Upper lobe of left lung (tissue), 6 donors: ENCODE measurements at regions not wholly inside any gene's neighbourhood (a gene's known extent, or its start where the extent isn't known, plus 50 kb on each side); places are given as distances from the start of the nearest gene placed in this dataset.

ENCODE experiments used
- ATAC-seq, 2 donors: fragments of 200-7000 bp; cut with Tn5 transposase; one replicate each; pipeline ENCODE4 v1.9.1; 2022; ENCODE audit warnings: mild to moderate bottlenecking in 2 of 2, moderate library complexity in 2 of 2; ENCODE audit not compliant: low FRiP score in 2 of 2
- DNase-seq, 2 donors: peaks; one replicate each; pipeline ENCODE4 v3.0.0-alpha.2; 2019 to 2020
- H3K27ac ChIP-seq, 4 donors: fragments of 200-600 bp; sonication (generic); one replicate each; pipeline ENCODE4 v1.5.1; 2016 to 2019
- H3K27me3 ChIP-seq, 4 donors: fragments of 200-600 bp; sonication (generic); one replicate each; pipeline ENCODE4 v1.5.1; 2017 to 2019
- H3K36me3 ChIP-seq, 4 donors: fragments of 200-600 bp; sonication (generic); one replicate each; pipeline ENCODE4 v1.5.1; 2016 to 2019
- H3K4me1 ChIP-seq, 4 donors: fragments of 200-600 bp; sonication (generic); one replicate each; pipeline ENCODE4 v1.5.1; 2018 to 2019
- H3K4me3 ChIP-seq, 4 donors: fragments of 200-600 bp; sonication (generic); one replicate each; pipeline ENCODE4 v1.5.1; 2017 to 2019; ENCODE audit warnings: mild to moderate bottlenecking in 2 of 4, moderate library complexity in 1 of 4
- H3K9me3 ChIP-seq, 4 donors: fragments of 200-600 bp; sonication (generic); one replicate each; pipeline ENCODE4 v1.5.1; 2018 to 2019
- CTCF ChIP-seq, 6 experiments: fragments of 450-650 bp in 4 of 6; fragments of 200-600 bp in 2 of 6; sonication (generic) in 2 of 6; IDR thresholded peaks; one replicate each; pipeline ENCODE4 v1.5.1; 2016 to 2019; ENCODE audit warnings: antibody characterized with exemption in 6 of 6
- EP300 ChIP-seq, 4 donors: sonication (generic); formaldehyde crosslinking; IDR thresholded peaks; one replicate each; pipeline ENCODE4 v1.5.1; 2017; ENCODE audit warnings: antibody characterized with exemption in 4 of 4, control low read depth in 2 of 4
- POLR2A ChIP-seq, 4 donors: fragments of 450-650 bp; IDR thresholded peaks; one replicate each; pipeline ENCODE4 v1.5.1; 2016 to 2017; ENCODE audit warnings: antibody characterized with exemption in 4 of 4, mild to moderate bottlenecking in 2 of 4
- POLR2AphosphoS5 ChIP-seq, 2 donors: sonication (generic); formaldehyde crosslinking; IDR thresholded peaks; one replicate each; pipeline ENCODE4 v1.5.1; 2017; ENCODE audit warnings: antibody characterized with exemption in 2 of 2
- WGBS, 2 donors: methylation state at CpG; one replicate each; pipeline ENCODE4 v1.1.5; 2017 to 2018; 5-methylcytosine and 5-hydroxymethylcytosine counted together
- donor health status: DM: no; HTN: no; CAD: no; lungs with moderate emphysema.
- donor health status: DM: no; HTN: yes; CAD: no; lungs with severe emphysema.

GRCh38 chr13:42396501-42396900, 124.5 kb downstream of the AKAP11 start:
- H3K4me3 ChIP-seq = no peak overlapping the region
- H3K9me3 ChIP-seq = no peaks in the 10 kb centered on the region
- ATAC-seq (no peak), DNase-seq (peak in 1 of 2 donors; percentile 0)
- H3K27me3 ChIP-seq = no peaks in the 10 kb centered on the region
- H3K36me3 ChIP-seq = no peaks in the 10 kb centered on the region
- H3K27ac ChIP-seq = no peak overlapping the region
- no peak for TF ChIP-seq POLR2A (IDR thresholded peaks at IDR 0.05)
- TF ChIP-seq EP300 (IDR thresholded peaks at IDR 0.05) = no peak
- TF ChIP-seq CTCF (IDR thresholded peaks at IDR 0.05) = no peak
- TF ChIP-seq POLR2AphosphoS5 (IDR thresholded peaks at IDR 0.05) = no peak
- H3K4me1 ChIP-seq = peaks cover 4 to 17% (median 12%) of the 10 kb centered on the region in 4 donors
- WGBS, 2 donors = 89 to 96% methylated on average over 9 of the region's 9 CpGs

GRCh38 chr13:42396901-42397655, 125.1 kb downstream of the AKAP11 start:
- no peak for DNase-seq
- Histone ChIP-seq H3K4me3 (no peak overlapping the region), H3K4me1 (peaks cover 4 to 17% (median 11%) of the 10 kb centered on the region in 4 donors), H3K9me3 (no peaks in the 10 kb centered on the region), H3K27ac (no peak overlapping the region), H3K27me3 (no peaks in the 10 kb centered on the region), H3K36me3 (no peaks in the 10 kb centered on the region)
- TF ChIP-seq POLR2A (IDR thresholded peaks at IDR 0.05) (no peak), EP300 (IDR thresholded peaks at IDR 0.05) (no peak), CTCF (IDR thresholded peaks at IDR 0.05) (no peak), POLR2AphosphoS5 (IDR thresholded peaks at IDR 0.05) (no peak)
- WGBS, 2 donors = 87 to 92% methylated on average over 6 of the region's 6 CpGs
- ATAC-seq = no peak

DNA sequence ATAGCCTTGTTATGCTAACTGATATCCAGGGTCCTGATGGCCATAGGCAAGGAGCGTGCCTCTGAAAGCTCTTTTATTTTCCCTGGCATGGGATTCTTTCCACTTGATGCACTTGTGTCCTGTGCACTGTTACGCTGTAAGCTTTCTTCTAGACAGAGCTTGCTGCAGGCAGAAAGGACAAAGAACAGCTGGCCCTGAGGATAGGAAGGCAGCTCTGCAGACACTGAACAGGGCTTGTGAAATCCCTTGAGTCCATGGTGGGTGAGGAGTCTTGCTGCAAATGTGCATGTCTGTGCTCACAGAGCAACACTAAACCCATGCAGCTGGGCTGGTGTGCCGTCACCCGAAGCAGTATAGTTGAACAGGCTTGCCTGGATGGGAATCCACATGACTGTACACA, 126.6 kb downstream of the AKAP11 start:
- Histone ChIP-seq H3K27ac (no peak overlapping the region), H3K4me1 (peaks cover 0 to 17% (median 7%) of the 10 kb centered on the region in 4 donors), H3K4me3 (no peak overlapping the region), H3K36me3 (no peaks in the 10 kb centered on the region), H3K27me3 (no peaks in the 10 kb centered on the region), H3K9me3 (no peaks in the 10 kb centered on the region)
- no peak for TF ChIP-seq EP300 (IDR thresholded peaks at IDR 0.05)
- no peak for TF ChIP-seq POLR2A (IDR thresholded peaks at IDR 0.05)
- no peak for TF ChIP-seq POLR2AphosphoS5 (IDR thresholded peaks at IDR 0.05)
- no peak for TF ChIP-seq CTCF (IDR thresholded peaks at IDR 0.05)
- 87 to 93% methylated on average over 4 of the region's 4 CpGs for WGBS, 2 donors
- no peak for ATAC-seq
- no peak for DNase-seq

GRCh38 chr13:42400188-42400833, 128.4 kb downstream of the AKAP11 start:
- no peak for TF ChIP-seq POLR2AphosphoS5 (IDR thresholded peaks at IDR 0.05)
- TF ChIP-seq CTCF (IDR thresholded peaks at IDR 0.05) = no peak
- TF ChIP-seq POLR2A (IDR thresholded peaks at IDR 0.05) = no peak
- no peak for TF ChIP-seq EP300 (IDR thresholded peaks at IDR 0.05)
- Histone ChIP-seq H3K36me3 (no peaks in the 10 kb centered on the region), H3K27me3 (no peaks in the 10 kb centered on the region), H3K4me3 (no peak overlapping the region), H3K4me1 (no peaks in the 10 kb centered on the region), H3K27ac (no peak overlapping the region), H3K9me3 (no peaks in the 10 kb centered on the region)
- DNase-seq (no peak), ATAC-seq (no peak)
- WGBS, 2 donors = 83 to 93% methylated on average over 1 of the region's 1 CpG
